Transverse colon (tissue), 4 donors: ENCODE measurements at regions not wholly inside any gene's neighbourhood (a gene's known extent, or its start where the extent isn't known, plus 50 kb on each side); places are given as distances from the start of the nearest gene placed in this dataset.

ENCODE experiments used
- DNase-seq: peaks from one replicate; pipeline ENCODE4 v3.0.0-alpha.2; 2019
- H3K27ac ChIP-seq, 4 donors: fragments of 200-600 bp; sonication (generic); 2 replicates each; pipeline ENCODE4 v1.5.1; 2016 to 2018; ENCODE audit warnings: inconsistent platforms in 4 of 4
- H3K27me3 ChIP-seq: fragments of 200-600 bp; sonication (generic); 2 replicates; pipeline ENCODE4 v1.5.1; 2017; ENCODE audit warnings: inconsistent platforms
- H3K36me3 ChIP-seq, 4 donors: fragments of 200-600 bp; sonication (generic); 2 replicates each; pipeline ENCODE4 v1.5.1; 2017 to 2019; ENCODE audit warnings: inconsistent platforms in 4 of 4
- H3K4me1 ChIP-seq, 4 donors: fragments of 200-600 bp; sonication (generic); 2 replicates each; pipeline ENCODE4 v1.5.1; 2017 to 2020; ENCODE audit warnings: inconsistent platforms in 4 of 4
- H3K4me3 ChIP-seq, 4 donors: fragments of 200-600 bp; sonication (generic); 1 replicate in 1 of 4; 2 replicates in 3 of 4; pipeline versions ENCODE4 v1.5.1 to v1.6.1; 2017 to 2019; ENCODE audit warnings: inconsistent platforms in 4 of 4
- H3K9me3 ChIP-seq, 2 donors: fragments of 200-600 bp; sonication (generic); 2 replicates each; pipeline ENCODE4 v1.5.1; 2017 to 2019; ENCODE audit warnings: inconsistent platforms in 2 of 2
- EP300 ChIP-seq: sonication (generic); formaldehyde crosslinking; IDR thresholded peaks from one replicate; pipeline ENCODE4 v1.6.1; 2017; ENCODE audit warnings: antibody characterized with exemption, low read depth
- POLR2A ChIP-seq: fragments of 450-650 bp; IDR thresholded peaks from one replicate; pipeline ENCODE4 v1.6.1; 2016; ENCODE audit warnings: antibody characterized with exemption, mild to moderate bottlenecking, moderate library complexity
- POLR2AphosphoS5 ChIP-seq, 3 donors: sonication (generic); formaldehyde crosslinking; IDR thresholded peaks; one replicate each; pipeline ENCODE4 v1.6.1; 2016; ENCODE audit warnings: antibody characterized with exemption in 3 of 3
- WGBS, 2 donors: methylation state at CpG; one replicate each; pipeline ENCODE4 v1.1.5; 2018; ENCODE audit warnings: low coverage in 1 of 2; 5-methylcytosine and 5-hydroxymethylcytosine counted together
- in situ Hi-C, 4 donors: fragments of 200-750 bp; cut with MboI; loops; one replicate each; pipeline versions ENCODE4 v1.15.0 to v1.15.1; 2017; ENCODE audit warnings: low sequenced_read_pairs in 3 of 4, low pct_ligation_motif_present in 1 of 4, low pct_unique_long_range_greater_than_20kb in 1 of 4
- intact Hi-C: fragments of 100-400 bp; cut with DNase I; formaldehyde crosslinking; loops from one replicate; pipeline ENCODE4 v1.15.1; 2023; ENCODE audit warnings: low total_unique reads
- TF ChIP-seq, protein P1 (sequence below), 5 experiments: fragments of 200-600 bp in 3 of 5; fragments of 450-650 bp in 2 of 5; sonication (generic) in 3 of 5; IDR thresholded peaks; 1 replicate in 2 of 5; 2 replicates in 3 of 5; pipeline ENCODE4 v1.5.1; 2016 to 2017; ENCODE audit warnings: antibody characterized with exemption in 5 of 5, inconsistent platforms in 3 of 5, mild to moderate bottlenecking in 2 of 5, moderate library complexity in 1 of 5

DNA sequence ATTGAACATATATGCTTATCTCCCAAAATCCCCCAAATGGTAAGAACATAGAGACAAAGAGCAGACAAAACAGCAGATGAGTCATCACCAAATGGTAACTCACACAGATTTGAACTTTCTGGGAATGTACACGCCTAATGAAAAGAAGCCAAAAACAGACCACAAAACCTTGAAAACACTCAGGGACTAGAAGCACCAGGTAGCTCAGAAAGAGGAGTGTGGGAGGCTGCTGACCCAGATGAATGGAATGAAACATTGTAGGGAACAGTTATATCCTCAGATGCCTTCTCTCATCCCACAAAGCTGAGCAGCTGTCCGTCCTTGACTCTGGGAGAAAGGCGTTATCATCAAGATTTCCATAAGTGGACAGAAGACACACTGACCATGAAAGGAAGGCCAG lies 307.0 kb upstream of the USP25 start:
- H3K4me3 ChIP-seq: no peak overlapping the region
- in situ Hi-C loops: no loop called here
- 30 to 48% methylated on average over 1 to 3 of the region's 3 CpGs for WGBS, 2 donors
- H3K27ac ChIP-seq: no peak overlapping the region
- H3K9me3 ChIP-seq: no peaks in the 10 kb centered on the region
- no peaks in the 10 kb centered on the region for H3K27me3 ChIP-seq
- intact Hi-C loops: no loop called here
- no peaks in the 10 kb centered on the region for H3K36me3 ChIP-seq
- no peak for DNase-seq
- H3K4me1 ChIP-seq: no peaks in the 10 kb centered on the region
- no peak for TF ChIP-seq POLR2A
- TF ChIP-seq, protein P1, sequence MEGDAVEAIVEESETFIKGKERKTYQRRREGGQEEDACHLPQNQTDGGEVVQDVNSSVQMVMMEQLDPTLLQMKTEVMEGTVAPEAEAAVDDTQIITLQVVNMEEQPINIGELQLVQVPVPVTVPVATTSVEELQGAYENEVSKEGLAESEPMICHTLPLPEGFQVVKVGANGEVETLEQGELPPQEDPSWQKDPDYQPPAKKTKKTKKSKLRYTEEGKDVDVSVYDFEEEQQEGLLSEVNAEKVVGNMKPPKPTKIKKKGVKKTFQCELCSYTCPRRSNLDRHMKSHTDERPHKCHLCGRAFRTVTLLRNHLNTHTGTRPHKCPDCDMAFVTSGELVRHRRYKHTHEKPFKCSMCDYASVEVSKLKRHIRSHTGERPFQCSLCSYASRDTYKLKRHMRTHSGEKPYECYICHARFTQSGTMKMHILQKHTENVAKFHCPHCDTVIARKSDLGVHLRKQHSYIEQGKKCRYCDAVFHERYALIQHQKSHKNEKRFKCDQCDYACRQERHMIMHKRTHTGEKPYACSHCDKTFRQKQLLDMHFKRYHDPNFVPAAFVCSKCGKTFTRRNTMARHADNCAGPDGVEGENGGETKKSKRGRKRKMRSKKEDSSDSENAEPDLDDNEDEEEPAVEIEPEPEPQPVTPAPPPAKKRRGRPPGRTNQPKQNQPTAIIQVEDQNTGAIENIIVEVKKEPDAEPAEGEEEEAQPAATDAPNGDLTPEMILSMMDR (IDR thresholded peaks at IDR 0.05): no peak
- no peak for TF ChIP-seq POLR2AphosphoS5 (IDR thresholded peaks at IDR 0.05)
- no peak for TF ChIP-seq EP300

DNA sequence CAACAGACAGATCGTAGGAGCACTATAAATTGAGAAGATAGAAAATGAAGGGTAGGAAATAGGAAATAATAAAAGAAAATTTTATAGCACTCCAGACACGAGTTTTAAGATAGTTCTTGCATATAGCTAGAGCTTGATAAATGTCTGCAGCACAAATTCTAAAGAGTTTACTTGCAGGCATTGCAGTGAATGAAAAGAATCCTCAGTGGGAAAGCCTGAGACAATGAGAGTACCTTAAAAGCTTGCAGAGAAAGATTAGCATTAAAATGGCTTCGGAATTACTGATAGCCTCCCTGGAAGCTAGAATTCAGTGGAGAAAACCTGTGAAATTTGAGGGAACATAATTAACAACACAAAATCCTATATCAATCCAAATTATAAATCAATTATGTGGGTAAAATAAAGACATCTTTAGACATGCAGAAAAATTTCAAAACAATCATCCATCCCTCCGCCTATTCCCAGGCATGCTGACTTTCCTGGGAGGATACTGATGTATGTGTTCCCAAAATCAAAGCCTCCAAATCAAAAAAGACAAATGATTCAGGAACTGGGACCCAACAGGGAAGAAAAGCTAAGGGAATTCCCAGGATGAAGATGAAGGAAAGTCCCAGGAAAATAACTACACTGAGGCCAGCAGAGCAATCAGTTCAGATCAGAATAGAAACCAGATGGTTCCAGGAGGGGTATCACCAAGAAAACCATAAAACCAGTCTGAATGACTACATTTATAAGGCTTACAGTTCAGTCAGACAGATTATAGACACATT lies 305.9 kb upstream of the USP25 start:
- H3K4me1 ChIP-seq: no peaks in the 10 kb centered on the region
- in situ Hi-C loops: no loop called here
- WGBS, 2 donors: 74 to 83% methylated on average over 4 of the region's 4 CpGs

DNA sequence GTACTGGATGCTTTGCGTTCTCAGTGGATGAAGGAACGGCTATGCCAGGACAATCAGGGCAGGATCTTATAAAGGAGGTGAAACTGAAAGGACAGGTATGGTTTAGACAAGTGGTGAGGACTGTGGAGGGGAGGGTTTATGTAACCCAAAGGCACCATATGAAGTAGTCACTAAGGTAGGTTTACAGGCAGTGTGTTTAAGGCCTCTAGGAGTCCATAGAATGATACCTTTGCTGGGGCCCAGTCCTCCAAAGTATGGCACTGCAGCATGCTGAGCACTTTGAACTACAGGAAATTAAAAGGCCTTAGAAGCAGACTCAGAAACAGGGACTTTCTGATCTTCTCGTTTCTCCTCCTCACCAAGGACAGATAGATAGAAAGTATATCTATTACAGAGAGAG lies 304.7 kb upstream of the USP25 start:
- Histone ChIP-seq H3K4me1 (no peaks in the 10 kb centered on the region), H3K9me3 (no peaks in the 10 kb centered on the region), H3K27me3 (no peaks in the 10 kb centered on the region), H3K36me3 (no peaks in the 10 kb centered on the region), H3K4me3 (no peak overlapping the region), H3K27ac (no peak overlapping the region)
- intact Hi-C loops (no loop called here), in situ Hi-C loops (no loop called here)
- 90 to 94% methylated on average over 3 of the region's 3 CpGs for WGBS, 2 donors
- DNase-seq: no peak
- TF ChIP-seq, protein P1 (IDR thresholded peaks at IDR 0.05): no peak
- TF ChIP-seq POLR2A: no peak
- TF ChIP-seq POLR2AphosphoS5 (IDR thresholded peaks at IDR 0.05): no peak
- TF ChIP-seq EP300: no peak

More for the DNA sequence above, 305.9 kb upstream of the USP25 start:
- Histone ChIP-seq H3K4me3 (no peak overlapping the region), H3K27ac (no peak overlapping the region), H3K9me3 (no peaks in the 10 kb centered on the region), H3K36me3 (no peaks in the 10 kb centered on the region), H3K27me3 (no peaks in the 10 kb centered on the region)
- TF ChIP-seq EP300: no peak
- TF ChIP-seq, protein P1 (IDR thresholded peaks at IDR 0.05): no peak
- no peak for TF ChIP-seq POLR2A
- no peak for TF ChIP-seq POLR2AphosphoS5 (IDR thresholded peaks at IDR 0.05)
- intact Hi-C loops: no loop called here
- DNase-seq: no peak

DNA sequence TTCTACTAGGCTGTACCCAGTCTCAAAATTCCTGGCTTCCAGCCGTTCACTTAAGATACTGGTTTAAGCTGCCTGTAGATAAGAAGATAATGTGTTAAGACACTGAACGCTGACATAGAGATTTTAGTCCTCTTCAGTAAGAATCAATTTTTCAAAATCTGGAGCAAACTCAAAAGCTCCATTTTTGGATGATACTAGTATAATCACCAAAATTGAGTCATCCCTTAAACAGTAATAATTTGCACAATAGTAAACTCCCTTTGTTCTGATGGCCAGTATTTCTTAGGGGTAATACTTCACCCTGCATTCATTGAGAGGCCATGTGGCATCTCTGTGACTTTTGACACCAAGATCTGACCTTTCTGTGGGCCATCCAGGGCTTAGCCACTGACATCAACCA lies 299.8 kb upstream of the USP25 start:
- H3K4me1 ChIP-seq: no peaks in the 10 kb centered on the region
- no peaks in the 10 kb centered on the region for H3K9me3 ChIP-seq
- 71 to 82% methylated on average over 2 of the region's 2 CpGs for WGBS, 2 donors
- H3K36me3 ChIP-seq: no peaks in the 10 kb centered on the region
- TF ChIP-seq EP300 (no peak), POLR2AphosphoS5 (IDR thresholded peaks at IDR 0.05) (no peak), POLR2A (no peak)
- TF ChIP-seq, protein P1 (IDR thresholded peaks at IDR 0.05): no peak
- intact Hi-C loops (no loop called here), in situ Hi-C loops (no loop called here)
- no peak overlapping the region for H3K4me3 ChIP-seq
- H3K27ac ChIP-seq: no peak overlapping the region
- H3K27me3 ChIP-seq: no peaks in the 10 kb centered on the region
- no peak for DNase-seq
